HK-2 (cell line): ENCODE measurements at regions not wholly inside any gene's neighbourhood (a gene's known extent, or its start where the extent isn't known, plus 50 kb on each side); places are given as distances from the start of the nearest gene placed in this dataset.
"Not testable (repeated sequence)": the region's sequence is repeated elsewhere in the genome, so short reads cannot be mapped to it uniquely, and the experiment has no call there.

Source experiments
- DNase-seq: peaks from one replicate; pipeline ENCODE4 v3.0.0-alpha.2; 2018; ENCODE audit not compliant: unreplicated experiment

DNA sequence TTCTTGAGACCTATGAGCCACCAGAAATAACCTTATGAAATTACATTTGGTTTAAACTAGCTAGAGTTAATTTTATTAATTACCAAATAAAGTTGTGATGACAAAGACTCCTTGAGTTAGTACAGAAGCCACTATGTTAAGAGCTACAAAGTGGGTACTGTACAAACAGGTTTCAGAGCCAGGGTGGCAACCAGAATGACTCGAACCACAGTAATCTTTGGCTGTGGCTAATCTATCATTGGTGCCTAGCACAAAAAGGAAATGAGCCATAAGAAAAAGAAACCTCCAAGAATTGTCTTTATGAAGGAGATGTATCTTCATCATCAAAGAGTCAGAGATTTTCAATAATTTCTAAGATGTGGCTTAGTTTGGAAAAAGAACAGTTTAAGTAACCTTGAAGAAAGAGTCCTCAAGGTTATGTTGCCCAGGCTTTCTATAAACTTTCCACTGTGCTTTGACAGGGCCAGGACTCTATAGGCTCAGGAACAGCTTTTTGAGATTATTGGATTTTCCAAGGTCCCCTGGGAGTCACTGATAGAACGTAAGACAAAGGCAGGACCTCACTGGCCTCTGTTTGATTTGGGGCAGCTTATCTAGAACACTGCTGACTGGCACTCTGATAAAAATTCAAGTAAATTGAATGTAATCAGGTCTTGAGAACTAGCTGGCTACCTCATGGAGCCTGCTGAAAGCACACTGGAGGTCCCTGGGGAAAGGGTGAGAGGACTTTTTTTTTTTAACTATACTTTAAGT, 777.7 kb downstream of the STIM2 start:
- peak; percentile 20 for DNase-seq

DNA sequence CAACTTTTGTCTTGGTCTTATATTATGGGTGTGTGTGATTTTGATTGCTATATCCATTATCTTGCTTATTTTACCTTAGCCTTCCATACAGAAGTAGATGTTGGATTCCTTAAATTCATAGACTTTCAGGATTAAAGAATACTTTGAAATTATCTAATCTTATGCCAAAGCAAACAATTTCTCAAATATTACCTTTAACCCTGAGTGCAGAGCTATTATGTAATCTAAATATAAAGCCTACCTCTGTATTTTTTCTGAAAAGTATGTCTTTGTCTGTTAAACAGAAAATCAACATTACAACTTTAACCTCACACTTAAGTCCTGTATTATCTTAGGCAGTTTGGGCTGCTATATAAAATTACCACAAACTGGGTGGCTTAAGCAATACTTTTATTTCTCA, 782.5 kb downstream of the STIM2 start:
- no peak for DNase-seq

DNA sequence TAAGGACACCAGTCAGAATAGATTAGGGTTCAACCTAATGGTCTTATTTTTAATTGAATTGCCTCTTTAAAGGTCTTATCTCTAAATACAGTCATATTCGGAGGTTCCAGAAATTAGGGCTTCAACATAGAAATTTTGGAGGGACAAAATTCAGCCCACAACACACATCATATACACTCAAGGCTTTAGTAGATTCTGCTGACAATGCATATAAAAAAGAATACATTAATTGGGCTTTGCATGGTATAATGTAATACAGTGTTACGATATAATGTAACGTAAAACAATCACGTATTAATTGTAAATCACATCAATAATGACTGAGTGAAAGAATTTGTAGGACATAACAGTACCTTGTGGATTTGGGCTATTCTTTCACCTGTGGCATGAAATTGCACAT, 787.8 kb downstream of the STIM2 start:
- no peak for DNase-seq

DNA sequence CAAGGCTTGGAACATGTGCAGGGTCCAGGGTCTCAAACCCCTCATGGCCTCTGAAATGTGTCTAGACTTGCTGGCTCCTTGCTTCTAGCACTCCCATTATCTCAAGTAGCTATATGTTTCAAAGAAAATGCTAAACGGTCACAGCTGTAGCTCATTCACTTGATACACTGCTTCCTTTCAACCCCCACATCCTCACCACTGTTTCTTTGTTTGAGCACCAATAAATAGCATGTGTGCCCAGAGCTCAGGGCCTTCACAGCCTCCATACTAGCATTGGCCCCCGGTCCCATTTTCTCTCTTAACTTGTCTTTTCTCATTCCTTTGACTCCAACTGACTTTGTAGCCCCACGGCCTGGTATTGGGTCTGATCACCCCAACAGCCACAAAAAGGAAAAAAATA, 801.8 kb downstream of the STIM2 start:
- no peak for DNase-seq

DNA sequence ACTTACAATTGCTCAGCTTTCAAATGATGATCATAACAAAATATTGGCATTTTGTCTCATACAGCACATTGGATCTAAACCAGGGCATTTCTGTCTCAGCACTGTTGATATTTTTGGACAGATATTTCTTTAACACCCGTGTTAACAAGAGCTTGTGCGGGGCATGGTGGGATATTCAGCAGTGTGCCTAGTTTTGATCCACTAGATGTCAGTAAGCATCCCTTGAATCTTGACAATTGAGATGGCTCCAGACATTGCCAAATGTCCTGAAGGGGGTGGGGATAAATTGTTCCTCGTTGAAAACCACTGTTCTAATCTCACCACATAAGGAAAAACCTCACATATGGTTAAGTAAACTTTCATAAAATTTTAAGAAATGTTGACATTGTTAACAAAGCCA, 806.3 kb downstream of the STIM2 start:
- no peak for DNase-seq

DNA sequence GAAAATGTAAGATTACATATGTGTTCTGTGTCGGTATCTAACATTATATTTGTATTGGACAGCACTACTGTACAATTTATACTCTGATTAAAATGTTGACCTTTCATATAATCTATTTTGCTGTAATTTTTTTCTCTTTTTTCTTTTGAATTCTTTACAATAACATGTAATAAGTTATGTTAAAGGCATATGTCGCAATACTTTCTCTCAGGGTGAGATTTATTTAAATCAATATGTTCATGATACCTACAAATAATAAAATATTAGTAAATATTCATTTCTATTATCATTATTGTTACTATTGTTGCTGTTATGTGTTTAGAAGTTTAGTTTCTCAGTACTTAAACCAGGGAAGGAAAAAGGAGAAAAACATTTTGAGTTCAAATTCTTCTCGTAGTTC, 807.4 kb downstream of the STIM2 start:
- DNase-seq: no peak

DNA sequence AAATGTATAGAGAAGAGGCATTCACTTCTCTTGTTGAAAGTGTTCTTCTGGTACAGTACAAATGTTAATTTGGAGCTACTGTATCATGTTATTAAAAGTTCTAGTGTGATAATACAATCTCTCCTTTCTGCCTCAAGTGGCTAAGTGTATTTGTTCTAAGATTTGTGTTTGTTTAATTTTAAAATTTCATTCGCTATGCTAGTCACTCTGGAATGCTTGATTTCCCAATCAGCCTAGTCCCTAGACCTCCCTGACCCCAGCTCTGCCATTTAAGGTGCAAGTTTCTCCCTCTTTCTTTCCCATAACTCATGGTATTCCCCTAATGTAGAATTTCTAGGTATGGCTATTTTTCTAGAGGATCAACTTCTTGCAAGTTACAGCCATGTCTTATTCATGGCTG, 817.4 kb downstream of the STIM2 start:
- no peak for DNase-seq

DNA sequence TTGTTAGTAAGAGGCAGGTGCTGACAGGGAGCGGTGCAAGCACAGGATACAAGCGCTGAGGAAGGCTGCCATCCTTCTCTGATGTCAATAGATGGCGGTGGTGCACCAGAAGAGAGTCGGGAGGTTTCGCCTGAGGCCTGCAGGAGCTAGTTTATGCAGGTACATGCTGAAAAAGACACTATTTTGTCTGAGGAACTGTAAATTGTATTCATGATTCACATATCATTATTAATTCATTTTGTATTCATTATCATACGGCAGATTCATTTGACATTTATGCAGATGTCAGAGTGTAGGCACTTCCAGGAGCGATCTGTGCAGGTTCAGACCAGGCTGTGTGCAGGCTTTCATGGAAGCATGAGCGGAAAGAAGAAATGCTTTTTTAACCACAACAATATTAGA, 824.0 kb downstream of the STIM2 start:
- peak; percentile 53 for DNase-seq

DNA sequence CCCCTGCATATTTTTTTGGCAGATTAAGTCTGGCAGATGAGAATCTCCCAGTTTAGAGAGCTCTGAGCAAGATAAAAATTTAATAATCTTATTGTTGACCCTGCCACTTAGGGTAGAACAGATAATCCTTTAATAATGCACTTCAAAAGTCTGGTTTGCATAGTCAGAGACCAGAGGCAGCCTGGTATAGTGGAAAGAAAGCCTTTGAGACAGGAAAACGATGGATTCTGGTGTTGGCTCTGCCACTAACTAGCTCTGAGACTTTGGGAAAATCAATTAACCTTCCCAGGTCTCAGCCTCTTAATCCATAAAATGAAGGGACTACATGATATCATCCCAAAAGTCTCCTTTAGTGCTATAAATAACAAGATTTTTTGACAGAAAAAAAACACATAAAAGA, 824.5 kb downstream of the STIM2 start:
- no peak for DNase-seq

DNA sequence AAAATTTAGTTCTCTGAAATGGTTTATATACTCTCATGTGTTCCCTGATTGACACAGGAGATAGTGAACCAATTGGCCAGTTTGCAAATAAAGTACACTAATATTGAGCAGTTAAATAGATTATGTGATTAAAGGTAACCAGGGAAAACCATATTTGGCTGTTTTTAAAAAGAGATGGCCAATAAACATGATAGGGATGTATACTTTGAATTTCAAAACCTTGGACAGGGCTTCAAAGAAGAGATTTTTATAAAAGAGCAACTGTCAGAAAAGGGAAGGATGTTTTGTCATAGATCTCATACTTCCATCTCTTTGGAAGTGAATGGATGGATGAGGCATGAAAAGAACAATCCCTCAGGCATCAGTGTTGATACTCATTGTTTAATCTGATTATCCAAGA, 825.3 kb downstream of the STIM2 start:
- no peak for DNase-seq

DNA sequence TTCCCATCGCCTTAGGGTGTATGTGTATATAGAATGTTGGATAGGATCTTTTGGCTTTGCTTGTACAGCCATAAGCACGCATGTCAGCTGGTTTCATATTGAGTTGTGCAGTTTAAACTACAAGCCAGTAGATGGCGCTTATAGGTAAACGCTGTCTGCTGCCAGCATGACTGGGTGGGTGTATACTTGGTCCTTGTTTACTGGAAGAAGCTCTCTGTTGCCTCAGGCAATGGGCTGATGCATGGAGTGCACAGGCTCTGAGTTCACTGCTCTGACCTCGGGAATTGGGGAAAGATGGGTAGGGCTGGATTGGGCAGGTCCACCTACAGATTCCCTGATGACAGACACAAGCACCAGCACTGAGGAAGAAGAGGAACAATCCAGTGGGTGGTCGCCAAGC, 831.5 kb downstream of the STIM2 start:
- peak; percentile 24 for DNase-seq

DNA sequence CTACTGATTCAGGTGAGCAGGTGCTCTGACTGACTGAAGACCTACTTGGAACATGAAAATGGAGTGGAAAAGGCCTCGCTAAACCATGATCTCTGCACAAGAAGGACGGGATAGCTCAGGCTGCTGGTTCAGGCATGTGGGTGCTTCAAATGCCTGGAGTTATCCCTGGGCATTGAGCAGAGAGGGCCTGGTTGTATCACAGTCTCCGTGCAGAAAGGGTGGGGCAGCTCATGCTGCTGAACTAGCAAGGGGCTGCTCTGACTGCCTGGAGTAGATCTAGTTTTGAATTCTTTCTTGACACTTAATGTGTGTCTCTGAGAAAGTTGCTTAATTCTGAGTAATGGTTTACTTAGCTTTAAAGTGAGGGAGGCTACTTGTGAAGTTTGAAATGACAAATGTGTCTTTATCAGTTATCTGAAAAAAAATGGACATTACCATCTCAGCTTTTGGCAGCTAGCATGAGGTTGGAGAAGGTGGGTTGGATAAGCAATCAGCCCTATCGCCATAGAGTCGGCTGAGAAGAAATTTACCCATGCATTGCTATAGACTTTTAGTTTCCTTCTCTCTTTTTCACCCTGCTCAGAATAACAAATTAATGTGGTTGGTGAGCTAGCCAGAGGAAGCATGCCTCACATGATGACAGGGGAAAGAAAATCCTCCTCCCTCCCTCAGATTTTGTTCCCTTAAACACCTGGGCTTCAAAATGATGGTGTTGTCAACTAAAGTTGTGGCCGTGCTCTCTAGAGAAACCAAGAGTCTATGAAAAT, 832.4 kb downstream of the STIM2 start:
- DNase-seq: no peak

DNA sequence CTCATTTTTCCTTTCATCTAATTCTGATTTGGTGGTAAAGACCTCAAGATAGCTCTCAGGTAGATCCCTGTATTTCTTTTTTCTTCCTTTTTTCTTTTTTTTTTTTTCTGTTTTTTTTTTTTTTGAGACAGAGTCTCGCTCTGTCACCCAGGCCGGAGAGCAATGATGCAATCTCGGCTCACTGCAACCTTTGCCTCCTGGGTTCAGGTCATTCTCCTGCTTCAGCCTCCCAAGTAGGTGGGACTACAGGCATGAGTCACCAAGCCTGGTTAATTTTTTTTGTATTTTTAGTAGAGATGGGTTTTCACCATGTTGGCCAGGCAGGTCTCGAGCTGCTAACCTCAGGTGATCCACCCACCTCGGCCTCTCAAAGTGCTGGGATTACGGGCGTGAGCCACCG, 835.6 kb downstream of the STIM2 start:
- DNase-seq: not testable (repeated sequence)

DNA sequence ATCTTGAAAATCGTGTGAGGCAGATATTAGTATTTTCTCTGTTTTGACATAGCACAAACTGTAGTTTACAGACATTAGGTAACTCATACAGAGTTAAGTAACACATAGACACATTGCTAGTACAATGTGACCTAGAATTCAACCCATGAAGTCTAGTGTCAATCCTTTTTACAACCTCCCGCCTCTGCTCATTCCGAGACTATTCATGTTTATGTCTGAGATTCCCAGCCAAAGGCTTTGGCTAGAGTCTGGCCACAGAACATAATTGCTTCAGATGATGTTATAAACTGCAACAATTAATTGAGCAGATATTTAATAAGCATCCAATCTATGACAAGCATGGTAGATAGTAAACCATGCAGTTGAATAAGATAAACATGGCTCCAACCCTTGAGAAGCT, 841.0 kb downstream of the STIM2 start:
- no peak for DNase-seq

DNA sequence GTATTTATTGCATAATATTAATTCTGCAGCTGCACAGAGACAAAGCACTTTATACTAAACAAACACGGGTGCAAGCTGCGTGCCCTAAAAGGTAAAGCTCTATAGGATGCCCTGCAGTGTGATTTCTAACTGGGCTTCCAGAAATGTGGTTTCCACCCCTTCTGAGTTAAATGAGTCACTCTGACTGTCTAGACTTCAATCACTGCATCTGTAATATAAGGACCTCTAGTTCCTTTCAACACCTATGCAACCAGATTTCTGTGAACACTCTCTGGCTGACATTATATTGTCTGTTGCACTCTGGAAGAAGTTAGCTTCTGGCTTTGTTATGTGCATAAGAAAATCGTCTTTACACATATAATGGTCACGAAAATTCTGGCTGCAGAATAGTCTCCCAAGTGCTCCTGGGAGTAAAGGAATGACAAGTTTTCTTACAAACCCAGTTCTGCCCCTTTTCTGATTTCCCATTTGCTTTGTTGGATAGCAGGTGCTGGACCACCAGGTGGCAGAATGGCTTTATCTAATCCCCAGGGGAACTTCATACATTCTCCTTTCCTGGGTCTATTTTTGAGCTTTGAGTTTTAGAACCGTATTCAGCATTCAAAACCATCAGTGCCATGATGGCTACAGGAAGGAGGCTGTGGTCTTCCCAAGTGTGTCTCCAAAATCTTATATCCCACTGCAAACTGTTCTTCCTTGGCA, 842.2 kb downstream of the STIM2 start:
- no peak for DNase-seq

DNA sequence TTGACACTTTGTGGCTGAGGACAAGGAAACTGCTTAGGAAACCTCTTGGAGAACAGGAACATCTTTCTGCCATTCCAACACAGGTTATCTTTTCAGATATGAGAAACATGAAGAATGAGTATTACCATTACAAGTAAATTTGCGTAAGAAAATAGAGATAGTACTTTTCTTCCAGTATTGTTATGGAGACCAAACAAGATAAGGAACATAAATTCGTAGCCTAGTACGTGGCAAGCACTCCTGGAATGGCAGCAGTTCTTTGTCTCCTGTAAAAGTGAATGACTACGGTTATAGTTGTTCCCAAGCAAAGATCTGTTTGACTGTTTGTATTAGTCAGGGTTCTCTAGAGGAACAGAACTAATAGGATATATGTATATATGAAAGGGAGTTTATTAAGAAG, 843.1 kb downstream of the STIM2 start:
- DNase-seq: no peak

DNA sequence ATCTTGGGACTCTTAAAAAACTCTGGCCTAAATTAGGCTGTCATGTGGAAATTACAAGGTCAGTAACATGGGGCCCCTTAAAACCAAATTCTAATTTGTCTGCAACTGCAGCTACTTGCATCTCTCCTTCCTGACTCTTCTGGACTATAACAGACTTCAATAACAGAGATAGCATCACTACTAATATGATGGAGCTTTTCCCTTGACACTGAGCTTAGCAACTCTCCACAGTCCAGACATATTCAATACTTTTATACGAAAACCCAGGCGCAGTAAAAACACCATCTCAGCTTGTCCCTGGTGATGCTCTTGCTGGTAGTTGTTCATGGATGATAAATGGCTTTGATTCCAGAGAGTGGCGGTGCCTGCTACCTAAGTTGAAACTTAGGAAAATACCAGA, 850.4 kb downstream of the STIM2 start:
- no peak for DNase-seq

DNA sequence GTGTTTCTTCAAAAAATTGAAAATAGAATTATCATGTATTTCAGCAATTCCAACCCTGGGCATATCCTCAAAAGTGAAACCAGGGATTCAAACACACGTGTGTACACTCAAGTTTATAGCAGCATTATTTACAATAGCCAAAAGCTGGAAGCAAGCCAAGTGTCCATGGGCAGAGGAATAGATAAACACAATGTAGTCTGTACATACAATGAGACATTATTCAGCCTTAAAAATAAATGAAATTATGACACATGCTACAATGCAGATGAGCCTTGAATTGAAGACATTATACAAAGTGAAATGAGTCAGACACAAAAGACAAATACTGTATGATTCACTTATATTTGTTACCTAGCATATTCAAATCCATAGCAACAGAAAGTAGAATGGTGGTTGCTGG, 853.4 kb downstream of the STIM2 start:
- DNase-seq: no peak

DNA sequence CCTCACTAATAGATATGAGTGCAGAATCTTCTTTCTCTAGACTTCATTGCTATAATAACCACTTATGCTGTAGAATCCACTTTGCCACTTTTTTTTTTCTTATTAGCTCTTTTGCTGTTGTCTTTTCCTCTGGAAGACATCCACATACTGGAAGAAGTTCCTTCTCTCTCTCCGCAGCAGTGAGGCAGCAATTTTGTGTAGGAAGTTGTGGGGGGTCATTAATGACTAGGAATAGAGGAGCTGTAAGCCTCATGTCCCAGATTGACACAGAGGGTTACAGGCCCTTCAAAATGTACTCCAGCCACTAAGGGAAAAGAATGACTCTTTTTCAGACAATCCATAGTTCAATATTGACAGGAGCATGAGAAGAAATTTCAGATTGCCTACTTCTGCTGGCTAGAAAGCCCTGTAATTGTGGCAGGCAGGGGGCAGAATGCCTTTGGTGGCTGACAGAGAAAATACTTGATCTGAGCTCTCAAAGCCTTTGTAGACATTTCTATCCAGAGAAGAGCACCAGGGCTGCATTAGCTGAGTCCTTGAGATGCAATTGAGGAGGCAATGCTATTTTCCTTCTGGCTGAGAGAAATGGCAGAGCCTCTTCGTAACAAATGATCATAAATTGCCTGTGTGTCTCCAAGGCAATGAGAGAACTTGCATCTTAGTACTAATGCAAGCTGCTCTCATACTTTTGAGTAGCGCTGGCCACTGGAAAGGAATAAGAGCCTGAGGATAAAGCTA, 856.2 kb downstream of the STIM2 start:
- no peak for DNase-seq

DNA sequence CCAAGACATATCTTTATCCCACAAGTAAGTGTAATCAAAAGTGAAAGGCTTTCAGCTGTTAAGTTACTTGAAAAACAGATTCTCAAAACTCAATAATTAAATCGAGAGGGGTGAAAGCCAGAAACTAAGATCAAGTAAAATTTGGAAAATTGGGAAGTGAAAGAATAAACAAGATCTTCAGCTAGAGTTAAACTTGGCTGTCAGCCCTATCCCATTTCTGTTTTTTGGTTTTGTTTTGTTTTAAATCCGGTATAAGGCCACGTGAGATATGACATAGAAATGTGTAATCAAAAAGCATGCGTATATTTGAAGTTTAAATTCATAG, 856.8 kb downstream of the STIM2 start:
- DNase-seq: no peak

DNA sequence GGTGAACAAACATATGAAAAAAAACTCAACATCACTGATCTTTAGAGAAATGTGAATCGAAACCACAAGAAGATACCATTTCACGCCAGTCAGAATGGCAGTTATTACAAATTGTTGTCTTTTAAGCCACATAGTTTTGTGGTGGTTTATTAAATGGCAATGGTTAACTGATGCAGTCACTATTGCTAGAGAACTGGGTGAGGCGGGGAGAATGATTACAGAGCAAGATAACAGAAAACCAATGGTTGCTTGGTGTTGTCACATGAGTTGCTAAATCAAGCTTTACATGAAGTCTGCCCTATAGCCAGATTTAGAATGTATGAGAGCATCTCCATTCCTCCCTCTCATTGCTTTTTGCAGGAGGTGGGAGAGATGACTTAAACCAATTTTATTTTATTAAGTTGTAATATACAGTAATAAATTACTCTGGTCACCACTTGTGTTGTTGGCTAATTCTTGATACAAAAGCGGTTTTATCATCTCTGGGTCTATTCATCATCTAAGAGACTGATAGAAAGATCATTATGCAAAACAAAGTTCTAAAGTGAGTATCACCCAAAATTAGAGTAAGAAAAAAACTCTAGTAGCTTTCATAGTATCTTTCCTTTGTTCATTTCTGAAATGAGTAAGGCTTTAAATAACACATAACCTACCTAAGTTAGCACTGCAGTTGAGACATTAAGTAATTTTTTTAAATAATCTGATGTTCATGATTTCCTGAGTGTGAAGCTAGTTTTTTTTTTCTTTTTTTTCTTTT, 859.5 kb downstream of the STIM2 start:
- no peak for DNase-seq

DNA sequence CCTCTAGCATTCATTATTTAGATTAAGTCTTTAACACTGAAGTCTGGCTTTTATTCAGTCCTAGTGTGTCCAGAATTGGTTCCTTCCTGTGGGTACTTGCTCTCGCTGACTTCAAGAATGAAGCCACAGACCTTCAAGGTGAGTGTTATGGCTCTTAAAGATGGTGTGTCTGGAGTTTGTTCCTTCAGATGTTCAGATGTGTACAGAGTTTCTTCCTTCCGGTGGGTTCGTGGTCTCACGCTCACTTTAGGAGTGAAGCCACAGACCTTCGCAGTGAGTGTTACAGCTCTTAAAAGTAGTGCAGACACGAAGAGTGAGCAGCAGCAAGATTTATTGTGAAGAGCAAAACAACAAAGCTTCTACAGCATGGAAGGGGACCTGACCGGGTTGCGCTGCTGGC, 860.6 kb downstream of the STIM2 start:
- DNase-seq: no peak
